ENCODE measurements at regions not wholly inside any gene's neighbourhood (a gene's known extent, or its start where the extent isn't known, plus 50 kb on each side); places are given as distances from the start of the nearest gene placed in this dataset.

DNA sequence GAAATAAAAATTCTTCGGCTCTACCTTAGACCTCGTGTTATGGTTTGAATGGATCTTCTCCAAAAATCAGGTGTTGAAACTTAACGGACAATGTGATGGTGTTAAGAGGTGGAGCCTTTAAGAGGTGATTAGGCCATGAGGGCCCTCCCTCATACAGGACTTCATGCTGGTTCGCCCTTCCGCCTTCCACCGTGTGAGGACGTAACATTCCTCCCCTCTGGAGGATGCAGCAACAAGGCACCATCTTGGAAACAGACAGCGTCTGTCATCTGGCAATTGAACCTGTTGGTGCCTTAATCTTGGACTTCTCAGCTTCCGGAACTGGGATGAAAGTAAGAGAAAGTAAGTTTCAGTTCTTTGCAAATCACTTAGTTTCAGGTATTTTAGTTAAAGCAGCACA, 126.3 kb upstream of the SPRED2 start:
- TF ChIP-seq POLR2A (IDR thresholded peaks at IDR 0.05; ENCODE audit: extremely low read depth, insufficient read length): no peak
- TF ChIP-seq MAX (IDR thresholded peaks at IDR 0.05; ENCODE audit: low read depth, low read length): no peak
- TF ChIP-seq MYC (IDR thresholded peaks at IDR 0.05; ENCODE audit: low read depth, low read length): no peak
- no peak for TF ChIP-seq CTCF (IDR thresholded peaks at IDR 0.05; ENCODE audit: low read depth, low read length)
- no peak for DNase-seq (ENCODE audit: low read depth)
- H3K4me3 ChIP-seq (ENCODE audit: low read depth, low read length): no peak overlapping the region

DNA sequence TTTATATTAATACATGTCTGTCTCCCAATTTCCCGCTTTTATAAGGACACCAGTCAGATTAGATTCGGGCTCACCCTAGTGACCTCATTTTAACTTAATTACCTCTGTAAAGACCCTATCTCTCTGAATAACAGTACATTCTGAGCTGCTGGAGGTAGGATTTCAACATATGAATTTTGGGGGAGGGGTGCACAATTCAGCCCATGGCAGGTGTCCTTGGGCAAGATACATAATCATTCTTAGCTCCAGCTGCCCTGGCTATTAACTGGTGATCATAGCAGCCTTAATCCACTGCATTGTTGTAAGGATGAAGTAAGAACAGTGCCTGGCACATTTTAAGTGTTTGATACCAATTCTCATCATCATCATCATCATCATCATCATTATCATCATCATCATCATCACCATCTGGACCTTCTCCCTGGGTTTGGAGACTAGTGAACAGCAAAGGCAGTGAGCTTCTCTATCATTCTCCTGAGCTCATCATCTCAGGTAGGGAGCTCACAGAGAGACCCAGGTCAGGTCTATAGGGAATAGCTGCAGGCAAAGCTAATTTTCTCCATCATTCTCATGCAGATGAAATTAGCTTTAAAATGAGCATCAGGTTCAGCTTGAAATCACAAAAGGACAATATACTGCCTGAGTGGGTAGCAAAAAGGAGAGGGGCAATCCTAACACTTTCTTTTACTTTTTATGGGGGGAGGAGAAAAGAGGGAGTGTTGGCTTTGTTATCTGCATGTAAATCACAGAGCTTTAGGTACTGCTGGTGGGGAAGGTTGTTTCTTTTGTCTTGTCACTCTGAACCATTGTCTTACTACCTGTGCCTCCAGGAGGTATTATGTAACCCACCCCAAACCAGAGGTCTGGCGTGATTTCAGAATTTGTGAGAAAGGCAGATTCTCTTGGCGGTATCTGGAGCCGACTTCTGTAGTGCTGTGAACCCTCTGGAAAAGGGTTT, 125.5 kb upstream of the SPRED2 start:
- TF ChIP-seq POLR2A (IDR thresholded peaks at IDR 0.05; ENCODE audit: extremely low read depth, insufficient read length) (no peak), MYC (IDR thresholded peaks at IDR 0.05; ENCODE audit: low read depth, low read length) (no peak), CTCF (IDR thresholded peaks at IDR 0.05; ENCODE audit: low read depth, low read length) (no peak), MAX (IDR thresholded peaks at IDR 0.05; ENCODE audit: low read depth, low read length) (no peak)
- H3K4me3 ChIP-seq (ENCODE audit: low read depth, low read length): no peak overlapping the region
- no peak for DNase-seq (ENCODE audit: low read depth)

DNA sequence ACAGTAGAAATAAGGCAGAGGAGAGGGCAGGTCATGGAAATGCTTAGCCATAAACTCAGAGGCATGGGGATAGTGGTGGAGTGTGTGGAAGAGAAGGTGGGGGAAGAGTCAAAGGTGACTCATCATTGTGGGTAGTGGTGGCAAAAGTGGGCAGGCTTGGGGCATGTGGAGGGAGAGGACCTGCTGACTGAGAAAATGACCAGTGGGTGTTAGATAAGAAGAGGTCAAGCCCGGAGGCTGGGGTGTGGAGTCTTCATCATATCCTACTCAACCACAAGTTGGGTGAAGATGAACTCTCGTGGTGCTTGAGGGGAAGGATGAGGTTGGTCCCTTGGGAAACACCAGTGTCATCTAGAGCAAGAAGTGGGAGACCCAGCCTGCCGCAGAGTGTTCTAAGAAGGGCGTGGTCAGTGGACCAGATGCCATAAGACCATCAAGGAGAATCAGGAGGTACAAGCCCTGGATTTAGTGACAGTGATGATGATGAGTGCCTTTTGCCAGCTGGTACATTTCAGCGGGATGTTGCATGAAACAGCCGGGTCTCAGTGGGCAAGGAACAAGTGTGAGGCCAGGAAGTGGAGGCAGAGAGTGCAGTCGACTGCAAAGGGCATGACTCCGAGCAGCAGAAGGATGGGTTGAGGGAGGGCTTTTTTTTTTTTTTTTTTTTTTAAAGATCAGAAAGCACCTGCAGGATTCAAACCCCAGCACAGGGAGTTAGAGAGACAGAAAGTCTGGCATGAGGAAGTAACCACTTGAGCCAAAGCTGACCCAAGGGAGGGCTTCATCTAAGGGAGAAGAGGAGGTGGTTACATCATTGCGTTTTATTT, 122.6 kb upstream of the SPRED2 start:
- no peak overlapping the region for H3K4me3 ChIP-seq (ENCODE audit: low read depth, low read length)
- DNase-seq (ENCODE audit: low read depth): peak; percentile 86

GRCh38 chr2:65553504-65554074, 121.2 kb upstream of the SPRED2 start:
- DNase-seq (ENCODE audit: low read depth): no peak
- TF ChIP-seq MYC (IDR thresholded peaks at IDR 0.05; ENCODE audit: low read depth, low read length) (no peak), CTCF (IDR thresholded peaks at IDR 0.05; ENCODE audit: low read depth, low read length) (no peak), POLR2A (IDR thresholded peaks at IDR 0.05; ENCODE audit: extremely low read depth, insufficient read length) (no peak), MAX (IDR thresholded peaks at IDR 0.05; ENCODE audit: low read depth, low read length) (no peak)
- H3K4me3 ChIP-seq (ENCODE audit: low read depth, low read length): no peak overlapping the region

More for the DNA sequence above, 122.6 kb upstream of the SPRED2 start:
- TF ChIP-seq MYC (IDR thresholded peaks at IDR 0.05; ENCODE audit: low read depth, low read length) (no peak), POLR2A (IDR thresholded peaks at IDR 0.05; ENCODE audit: extremely low read depth, insufficient read length) (no peak), MAX (IDR thresholded peaks at IDR 0.05; ENCODE audit: low read depth, low read length) (no peak), CTCF (IDR thresholded peaks at IDR 0.05; ENCODE audit: low read depth, low read length) (no peak)

DNA sequence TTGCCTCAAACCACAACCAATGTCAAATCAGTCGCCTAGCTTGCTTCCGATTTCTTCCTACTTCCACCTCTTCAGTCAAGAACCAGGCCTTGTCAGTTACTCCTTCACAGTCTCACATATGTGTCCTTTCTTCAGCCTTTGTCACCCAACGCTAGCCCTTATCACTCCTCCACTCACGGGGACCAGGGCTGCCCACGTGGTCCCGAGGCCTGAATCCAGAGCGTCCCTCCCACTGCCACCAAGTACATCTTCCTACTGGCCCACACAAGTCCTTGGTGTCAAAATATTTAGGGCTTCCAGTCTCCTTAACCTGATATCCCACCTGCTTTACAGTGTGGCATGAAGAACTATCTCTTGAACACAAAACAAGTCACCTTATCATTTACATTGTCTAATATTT, 119.1 kb upstream of the SPRED2 start:
- H3K4me3 ChIP-seq (ENCODE audit: low read depth, low read length): no peak overlapping the region
- TF ChIP-seq MYC (IDR thresholded peaks at IDR 0.05; ENCODE audit: low read depth, low read length) (no peak), CTCF (IDR thresholded peaks at IDR 0.05; ENCODE audit: low read depth, low read length) (no peak), MAX (IDR thresholded peaks at IDR 0.05; ENCODE audit: low read depth, low read length) (no peak), POLR2A (IDR thresholded peaks at IDR 0.05; ENCODE audit: extremely low read depth, insufficient read length) (no peak)
- no peak for DNase-seq (ENCODE audit: low read depth)

Measured in NB4 (cell line).